GM12891 (cell line): ENCODE measurements at regions not wholly inside any gene's neighbourhood (a gene's known extent, or its start where the extent isn't known, plus 50 kb on each side); places are given as distances from the start of the nearest gene placed in this dataset.

Source experiments
- PAX5 ChIP-seq: IDR thresholded peaks from 2 replicates; pipeline ENCODE4 v1.6.1; 2011; ENCODE audit warnings: low read length, moderate library complexity, mild to moderate bottlenecking; ENCODE audit not compliant: insufficient read depth, severe bottlenecking
- POLR2A ChIP-seq: IDR thresholded peaks from 2 replicates; pipeline ENCODE4 v1.6.1; 2011; ENCODE audit warnings: low read depth, low read length, control low read depth
- POLR2AphosphoS5 ChIP-seq: IDR thresholded peaks from 2 replicates; pipeline ENCODE4 v1.6.1; 2011; ENCODE audit warnings: low read depth, low read length, control low read depth
- POU2F2 ChIP-seq: IDR thresholded peaks from 2 replicates; pipeline ENCODE4 v1.6.1; 2011; ENCODE audit warnings: low read depth, mild to moderate bottlenecking, control low read depth, low read length, moderate library complexity
- SPI1 ChIP-seq: IDR thresholded peaks from 2 replicates; pipeline ENCODE4 v1.6.1; 2011; ENCODE audit warnings: low read depth, low read length, control low read depth
- TAF1 ChIP-seq: IDR thresholded peaks from 2 replicates; pipeline ENCODE4 v1.6.1; 2011; ENCODE audit warnings: low read depth, low read length, control low read depth

DNA sequence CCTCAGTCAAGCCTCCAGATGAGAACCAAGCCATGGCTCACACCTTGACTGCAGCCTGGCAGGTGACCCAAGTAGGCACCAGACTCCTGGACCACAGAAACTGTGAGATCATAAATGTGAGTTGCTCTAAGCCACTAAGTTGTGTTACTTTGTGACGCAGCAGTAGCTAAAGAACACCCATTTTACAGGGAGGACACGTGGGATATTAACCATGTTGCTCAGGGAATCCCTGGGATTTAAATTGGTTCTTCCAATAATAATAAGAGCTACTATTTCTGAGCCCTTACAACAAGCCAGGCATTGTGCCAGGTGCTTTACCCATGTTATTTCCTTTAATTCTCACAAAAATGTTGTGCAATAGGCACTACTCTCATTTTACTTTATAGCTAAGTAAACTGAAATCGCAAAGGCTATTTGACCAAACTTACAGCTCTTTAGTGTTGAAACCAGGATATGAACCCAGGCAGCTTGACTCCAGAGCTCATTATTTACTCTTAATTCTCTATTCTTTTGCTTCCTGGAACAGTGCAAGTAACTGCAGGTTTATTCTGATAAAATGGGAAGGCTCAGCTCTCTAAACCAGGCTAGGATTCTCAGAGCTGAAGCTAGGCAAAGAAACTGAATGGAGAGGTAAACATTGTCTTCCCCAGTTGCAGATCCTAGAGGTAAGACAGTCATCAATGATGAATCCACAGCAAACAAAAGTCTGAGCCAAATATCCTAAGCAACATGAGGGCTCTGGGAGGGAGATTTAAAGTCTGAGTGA, 294.4 kb downstream of the KBTBD8 start:
- TF ChIP-seq POLR2A (no peak), POLR2AphosphoS5 (no peak), SPI1 (no peak), TAF1 (no peak), POU2F2 (no peak), PAX5 (no peak)
